ENCODE measurements at regions not wholly inside any gene's neighbourhood (a gene's known extent, or its start where the extent isn't known, plus 50 kb on each side); places are given as distances from the start of the nearest gene placed in this dataset.

DNA sequence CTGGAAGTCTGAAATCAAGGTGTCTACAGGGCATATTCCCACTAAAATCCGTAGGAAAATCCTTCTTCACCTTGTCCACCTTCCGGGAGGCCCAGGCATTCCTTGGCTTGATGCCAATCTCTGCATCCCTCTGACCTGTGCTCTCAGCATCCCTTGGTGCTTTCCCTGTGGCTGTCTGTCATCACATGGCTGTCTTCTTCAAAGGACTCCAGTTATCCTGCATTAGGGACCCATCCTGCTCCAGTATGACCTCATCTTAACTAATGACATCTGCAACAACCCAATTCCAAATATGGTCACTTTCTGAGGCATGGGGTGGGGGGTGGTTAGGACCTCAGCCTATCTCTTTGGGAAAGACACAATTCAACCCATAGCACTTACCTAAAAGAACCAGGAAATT lies 423.8 kb downstream of the IRS2 start:
- Histone ChIP-seq H3K4me3 (no peak overlapping the region), H3K4me1 (no peaks in the 10 kb centered on the region), H3K36me3 (no peaks in the 10 kb centered on the region), H3K9me3 (peaks cover 0 to 12% (median 1%) of the 10 kb centered on the region in 8 donors), H3K27me3 (replicated peaks in 1 of 7) (peaks cover 0 to 4% (median 0%) of the 10 kb centered on the region in 7 donors), H3K27ac (no peak overlapping the region)
- no peak for TF ChIP-seq CTCF (IDR thresholded peaks at IDR 0.05 in 8 of 11, conservative IDR thresholded peaks at IDR 0.05 in 3 of 11)
- TF ChIP-seq POLR2A (IDR thresholded peaks at IDR 0.05), result no peak
- TF ChIP-seq POLR2AphosphoS5 (IDR thresholded peaks at IDR 0.05), result no peak
- no peak for DNase-seq
- intact Hi-C loops (cut with DNase I; ENCODE audit: low total_unique reads), result no loop called here
- 50 to 59% (median 55%) methylated on average over 2 of the region's 2 CpGs for WGBS, 5 donors

DNA sequence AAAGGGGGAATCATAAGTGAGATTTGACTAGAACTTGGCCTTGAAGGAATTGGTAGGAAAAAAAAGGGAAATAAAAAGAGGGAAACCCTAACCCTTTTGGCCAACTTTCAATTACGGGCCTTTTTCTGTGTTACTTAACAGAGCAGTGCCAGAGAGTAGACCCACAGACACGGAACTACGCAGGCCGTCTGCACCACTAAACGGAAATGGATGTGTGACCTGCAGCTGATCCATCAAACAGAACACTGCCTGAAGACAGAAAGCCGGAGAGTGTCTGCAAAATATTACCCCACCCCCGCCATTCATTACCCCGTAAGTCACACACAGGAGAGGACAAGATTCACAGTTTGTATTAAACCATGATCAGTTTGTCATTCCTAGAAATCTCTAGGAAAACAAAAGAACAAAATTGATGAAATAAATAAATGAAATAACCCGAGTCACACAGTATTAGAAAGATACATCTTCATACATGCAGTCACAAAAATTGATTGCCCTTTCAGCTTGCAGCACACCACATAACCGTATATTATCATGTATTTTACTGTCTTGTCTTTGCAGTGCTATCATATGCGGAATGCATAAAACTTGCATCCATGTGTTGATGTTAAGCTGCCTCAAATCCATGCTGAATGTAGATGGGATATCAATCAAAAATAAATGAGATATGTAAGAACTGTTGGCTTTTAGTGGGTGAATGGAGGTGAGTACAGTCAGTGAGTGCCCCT lies 424.7 kb downstream of the IRS2 start:
- Histone ChIP-seq H3K27me3 (replicated peaks in 1 of 7) (peaks cover 0 to 3% (median 0%) of the 10 kb centered on the region in 7 donors), H3K27ac (no peak overlapping the region), H3K36me3 (no peaks in the 10 kb centered on the region), H3K9me3 (peaks cover 0 to 12% (median 1%) of the 10 kb centered on the region in 8 donors), H3K4me3 (no peak overlapping the region), H3K4me1 (no peaks in the 10 kb centered on the region)
- TF ChIP-seq POLR2AphosphoS5 (IDR thresholded peaks at IDR 0.05) (no peak), POLR2A (IDR thresholded peaks at IDR 0.05) (no peak), CTCF (IDR thresholded peaks at IDR 0.05 in 8 of 11, conservative IDR thresholded peaks at IDR 0.05 in 3 of 11) (no peak)
- WGBS, 5 donors, result 50 to 66% (median 54%) methylated on average over 11 of the region's 11 CpGs
- intact Hi-C loops (cut with DNase I; ENCODE audit: low total_unique reads), result no loop called here
- no peak for DNase-seq

DNA sequence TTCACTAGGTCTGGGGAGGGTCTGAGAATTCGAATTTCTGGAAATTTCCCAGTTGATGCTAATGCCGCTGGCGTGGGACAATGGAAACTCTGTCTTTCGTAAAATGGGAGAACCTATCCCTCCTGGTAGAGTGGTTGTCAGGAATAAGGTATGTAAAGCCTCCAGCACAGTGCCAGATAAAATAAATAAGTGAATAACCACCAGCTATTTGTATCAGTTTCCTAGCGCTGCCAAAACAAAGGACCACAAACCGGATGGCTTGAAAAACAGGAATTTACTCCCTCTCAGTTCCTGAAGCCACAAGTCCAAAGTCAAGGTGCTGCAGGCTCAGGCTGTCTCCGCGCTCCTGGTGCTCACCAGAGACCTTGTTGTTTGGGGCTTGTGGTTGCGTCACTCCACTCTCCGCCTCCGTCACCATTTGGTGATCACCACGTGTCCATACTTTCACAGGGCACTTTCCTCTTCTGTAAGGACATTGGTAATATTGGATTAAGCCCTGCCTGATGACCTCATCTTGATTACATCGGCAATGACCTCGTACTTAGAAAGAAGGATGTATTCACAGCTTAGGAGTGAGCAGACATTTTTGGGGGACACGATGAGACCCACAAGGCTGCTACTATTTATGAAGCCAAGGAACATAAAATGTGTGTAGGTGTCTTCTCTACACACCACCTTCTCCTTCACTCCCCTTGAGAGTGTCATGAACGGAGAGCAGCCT lies 428.5 kb downstream of the IRS2 start:
- Histone ChIP-seq H3K4me3 (no peak overlapping the region), H3K27ac (no peak overlapping the region), H3K4me1 (no peaks in the 10 kb centered on the region), H3K27me3 (replicated peaks in 1 of 7) (no peaks in the 10 kb centered on the region), H3K9me3 (no peaks in the 10 kb centered on the region), H3K36me3 (no peaks in the 10 kb centered on the region)
- 87 to 92% (median 90%) methylated on average over 16 of the region's 16 CpGs for WGBS, 5 donors
- no peak for TF ChIP-seq CTCF (IDR thresholded peaks at IDR 0.05 in 8 of 11, conservative IDR thresholded peaks at IDR 0.05 in 3 of 11)
- no peak for TF ChIP-seq POLR2AphosphoS5 (IDR thresholded peaks at IDR 0.05)
- TF ChIP-seq POLR2A (IDR thresholded peaks at IDR 0.05), result no peak
- intact Hi-C loops (cut with DNase I; ENCODE audit: low total_unique reads), result no loop called here
- no peak for DNase-seq

- Histone ChIP-seq H3K27me3 (replicated peaks in 1 of 7) (no peaks in the 10 kb centered on the region), H3K4me1 (no peaks in the 10 kb centered on the region), H3K4me3 (no peak overlapping the region), H3K36me3 (no peaks in the 10 kb centered on the region), H3K27ac (no peak overlapping the region), H3K9me3 (no peaks in the 10 kb centered on the region)
- no peak for DNase-seq
- TF ChIP-seq POLR2A (IDR thresholded peaks at IDR 0.05) (no peak), POLR2AphosphoS5 (IDR thresholded peaks at IDR 0.05) (no peak), CTCF (IDR thresholded peaks at IDR 0.05 in 8 of 11, conservative IDR thresholded peaks at IDR 0.05 in 3 of 11) (no peak)
- intact Hi-C loops (cut with DNase I; ENCODE audit: low total_unique reads), result no loop called here
- 88 to 92% (median 90%) methylated on average over 21 of the region's 21 CpGs for WGBS, 5 donors
Measured at GRCh38 chr13:109355875-109356434, 430.4 kb downstream of the IRS2 start.

Data from spleen (tissue), 11 donors.